Colonic mucosa (tissue), 4 donors: ENCODE measurements at regions not wholly inside any gene's neighbourhood (a gene's known extent, or its start where the extent isn't known, plus 50 kb on each side); places are given as distances from the start of the nearest gene placed in this dataset.

ENCODE experiments used
- DNase-seq: peaks from one replicate; pipeline ENCODE4 v3.0.0-alpha.2; 2020
- H3K27ac ChIP-seq: fragments of 200-600 bp; one replicate; pipeline ENCODE4 v1.8.0; 2021
- H3K27me3 ChIP-seq: fragments of 200-600 bp; one replicate; pipeline ENCODE4 v1.8.0; 2021
- H3K36me3 ChIP-seq: fragments of 200-600 bp; one replicate; pipeline ENCODE4 v1.8.0; 2021
- H3K4me1 ChIP-seq: fragments of 200-600 bp; one replicate; pipeline ENCODE4 v1.8.0; 2021; ENCODE audit warnings: mild to moderate bottlenecking
- H3K4me3 ChIP-seq: fragments of 200-600 bp; one replicate; pipeline ENCODE4 v1.8.0; 2021
- H3K9ac ChIP-seq, 2 donors: one replicate each; pipeline ENCODE4 v1.7.0; 2013; ENCODE audit warnings: control low read depth in 2 of 2, low read depth in 2 of 2, low read length in 2 of 2
- H3K9me3 ChIP-seq: fragments of 200-600 bp; one replicate; pipeline ENCODE4 v1.8.0; 2021
- CTCF ChIP-seq: fragments of 200-600 bp; IDR thresholded peaks from one replicate; pipeline ENCODE4 v1.8.0; 2022; ENCODE audit warnings: antibody characterized with exemption, mild to moderate bottlenecking
- intact Hi-C: fragments of 100-400 bp; cut with DNase I; formaldehyde crosslinking; loops from one replicate; pipeline ENCODE4 v1.14.1; 2022
- donor health status: healthy.
- donor health status: DM: no; HTN: no; CAD: no.
- donor health status: DM: no; HTN: no; CAD: no.

GRCh38 chr20:52332649-52333250, 141.2 kb upstream of the ZFP64 start:
- Histone ChIP-seq H3K4me1 (no peaks in the 10 kb centered on the region), H3K9me3 (no peaks in the 10 kb centered on the region), H3K36me3 (no peaks in the 10 kb centered on the region), H3K4me3 (no peak overlapping the region), H3K9ac (no peak overlapping the region), H3K27ac (no peak overlapping the region), H3K27me3 (no peaks in the 10 kb centered on the region)
- intact Hi-C loops: no loop called here
- TF ChIP-seq CTCF: no peak
- no peak for DNase-seq

- Histone ChIP-seq H3K27ac (no peak overlapping the region), H3K9me3 (no peaks in the 10 kb centered on the region), H3K4me3 (no peak overlapping the region), H3K4me1 (no peaks in the 10 kb centered on the region), H3K27me3 (no peaks in the 10 kb centered on the region), H3K36me3 (no peaks in the 10 kb centered on the region), H3K9ac (no peak overlapping the region)
- DNase-seq: no peak
- no peak for TF ChIP-seq CTCF
- intact Hi-C loops: no loop called here
Observed at GRCh38 chr20:52332230-52332629, 140.7 kb upstream of the ZFP64 start.

GRCh38 chr20:52331655-52332054, 140.1 kb upstream of the ZFP64 start:
- Histone ChIP-seq H3K4me3 (no peak overlapping the region), H3K9ac (no peak overlapping the region), H3K9me3 (no peaks in the 10 kb centered on the region), H3K4me1 (no peaks in the 10 kb centered on the region), H3K27ac (no peak overlapping the region), H3K36me3 (no peaks in the 10 kb centered on the region), H3K27me3 (no peaks in the 10 kb centered on the region)
- no peak for DNase-seq
- no peak for TF ChIP-seq CTCF
- intact Hi-C loops: no loop called here

GRCh38 chr20:52321396-52321795, 129.8 kb upstream of the ZFP64 start:
- no peak for DNase-seq
- no peaks in the 10 kb centered on the region for H3K27me3 ChIP-seq
- intact Hi-C loops: no loop called here

GRCh38 chr20:52318651-52319050, 127.1 kb upstream of the ZFP64 start:
- DNase-seq: no peak
- Histone ChIP-seq H3K9ac (no peak overlapping the region), H3K27ac (no peak overlapping the region), H3K27me3 (no peaks in the 10 kb centered on the region), H3K4me1 (no peaks in the 10 kb centered on the region), H3K36me3 (no peaks in the 10 kb centered on the region), H3K9me3 (no peaks in the 10 kb centered on the region), H3K4me3 (no peak overlapping the region)
- intact Hi-C loops: no loop called here
- no peak for TF ChIP-seq CTCF

More at GRCh38 chr20:52321396-52321795, 129.8 kb upstream of the ZFP64 start:
- no peak overlapping the region for H3K4me3 ChIP-seq
- H3K27ac ChIP-seq: no peak overlapping the region
- no peaks in the 10 kb centered on the region for H3K4me1 ChIP-seq
- H3K36me3 ChIP-seq: no peaks in the 10 kb centered on the region
- no peaks in the 10 kb centered on the region for H3K9me3 ChIP-seq
- TF ChIP-seq CTCF: no peak
- H3K9ac ChIP-seq: no peak overlapping the region
